ENCODE measurements at regions not wholly inside any gene's neighbourhood (a gene's known extent, or its start where the extent isn't known, plus 50 kb on each side); places are given as distances from the start of the nearest gene placed in this dataset.

GRCh38 chr1:234989479-234990327 is 138.9 kb downstream of the TOMM20 start:
- Mint-ChIP-seq H3K4me1 (peaks cover 80% of the 10 kb centered on the region), H3K4me3 (peak overlapping the region; percentile 20 to 42), H3K27ac (peak overlapping the region; percentile 81 to 87), H3K27me3 (no peaks in the 10 kb centered on the region), H3K9me3 (peaks cover 5 to 7% of the 10 kb centered on the region in 2 donors)
- ATAC-seq (peak; percentile 57), DNase-seq (peak; percentile 24 to 56)

- peak; percentile 81 for ATAC-seq
- peak overlapping the region in 1 of 2 donors; percentile 42 for H3K4me3 Mint-ChIP-seq
Measured at GRCh38 chr1:234989019-234989418, 139.6 kb downstream of the TOMM20 start.

GRCh38 chr1:234988536-234988935 is 140.1 kb downstream of the TOMM20 start:
- DNase-seq: no peak
- Mint-ChIP-seq H3K4me1 (peaks cover 82% of the 10 kb centered on the region), H3K27ac (peak overlapping the region; percentile 37 to 69)

More at GRCh38 chr1:234989019-234989418, 139.6 kb downstream of the TOMM20 start:
- peak; percentile 36 to 64 for DNase-seq
- H3K27ac Mint-ChIP-seq: peak overlapping the region; percentile 81 to 87
- no peaks in the 10 kb centered on the region for H3K27me3 Mint-ChIP-seq
- H3K9me3 Mint-ChIP-seq: peaks cover 5 to 11% of the 10 kb centered on the region in 2 donors
- H3K4me1 Mint-ChIP-seq: peaks cover 80% of the 10 kb centered on the region

GRCh38 chr1:234988155-234988517 is 140.5 kb downstream of the TOMM20 start:
- Mint-ChIP-seq H3K27ac (peak overlapping the region; percentile 37 to 87), H3K4me3 (peak overlapping the region in 1 of 2 donors; percentile 73), H3K9me3 (peaks cover 5 to 11% of the 10 kb centered on the region in 2 donors), H3K27me3 (no peaks in the 10 kb centered on the region), H3K4me1 (peaks cover 86% of the 10 kb centered on the region)
- ATAC-seq: no peak
- DNase-seq: no peak

More at GRCh38 chr1:234988536-234988935, 140.1 kb downstream of the TOMM20 start:
- Mint-ChIP-seq H3K4me3 (peak overlapping the region in 1 of 2 donors; percentile 73), H3K9me3 (peaks cover 5 to 11% of the 10 kb centered on the region in 2 donors), H3K27me3 (no peaks in the 10 kb centered on the region)
- no peak for ATAC-seq

- Mint-ChIP-seq H3K27me3 (no peaks in the 10 kb centered on the region), H3K27ac (peak overlapping the region; percentile 92 to 96), H3K9me3 (peaks cover 5 to 11% of the 10 kb centered on the region in 2 donors), H3K4me3 (peak overlapping the region; percentile 59 to 73), H3K4me1 (peaks cover 87% of the 10 kb centered on the region)
- peak; percentile 24 to 54 for DNase-seq
- ATAC-seq: peak; percentile 71
Measured at GRCh38 chr1:234987415-234988154, 141.1 kb downstream of the TOMM20 start.

- DNase-seq: no peak
- Mint-ChIP-seq H3K4me3 (peak overlapping the region; percentile 59 to 73), H3K27ac (peak overlapping the region; percentile 92 to 96), H3K27me3 (no peaks in the 10 kb centered on the region), H3K9me3 (peaks cover 5 to 11% of the 10 kb centered on the region in 2 donors), H3K4me1 (peaks cover 92% of the 10 kb centered on the region)
- no peak for ATAC-seq
Measured at GRCh38 chr1:234986750-234987414, 141.8 kb downstream of the TOMM20 start.

GRCh38 chr1:234985516-234986294 is 142.9 kb downstream of the TOMM20 start:
- Mint-ChIP-seq H3K9me3 (peaks cover 0 to 4% of the 10 kb centered on the region in 2 donors), H3K27me3 (no peaks in the 10 kb centered on the region), H3K4me1 (peaks cover 92% of the 10 kb centered on the region), H3K27ac (peak overlapping the region; percentile 12 to 69), H3K4me3 (no peak overlapping the region)
- DNase-seq (no peak), ATAC-seq (no peak)

- Mint-ChIP-seq H3K27ac (peak overlapping the region in 1 of 2 donors; percentile 13), H3K4me3 (no peak overlapping the region), H3K9me3 (peaks cover 0 to 4% of the 10 kb centered on the region in 2 donors), H3K4me1 (peaks cover 92% of the 10 kb centered on the region), H3K27me3 (no peaks in the 10 kb centered on the region)
- DNase-seq: no peak
- ATAC-seq: no peak
Measured at GRCh38 chr1:234985007-234985370, 143.6 kb downstream of the TOMM20 start.

- Mint-ChIP-seq H3K4me3 (no peak overlapping the region), H3K4me1 (peaks cover 92% of the 10 kb centered on the region), H3K27me3 (no peaks in the 10 kb centered on the region), H3K9me3 (peaks cover 0 to 4% of the 10 kb centered on the region in 2 donors), H3K27ac (peak overlapping the region in 1 of 2 donors; percentile 28)
- no peak for ATAC-seq
- DNase-seq: no peak
Measured at GRCh38 chr1:234983564-234984238, 144.9 kb downstream of the TOMM20 start.

- ATAC-seq (no peak), DNase-seq (no peak)
- Mint-ChIP-seq H3K4me3 (peak overlapping the region; percentile 83 to 86), H3K27ac (peak overlapping the region; percentile 90 to 98), H3K4me1 (peaks cover 92% of the 10 kb centered on the region), H3K9me3 (peaks cover 0 to 4% of the 10 kb centered on the region in 2 donors), H3K27me3 (no peaks in the 10 kb centered on the region)
Measured at GRCh38 chr1:234981758-234982157, 146.9 kb downstream of the TOMM20 start.

GRCh38 chr1:234980645-234981396 is 147.8 kb downstream of the TOMM20 start:
- peak overlapping the region; percentile 90 to 98 for H3K27ac Mint-ChIP-seq

GRCh38 chr1:234980291-234980644 is 148.4 kb downstream of the TOMM20 start:
- no peak for DNase-seq
- Mint-ChIP-seq H3K27me3 (no peaks in the 10 kb centered on the region), H3K9me3 (peaks cover 0 to 4% of the 10 kb centered on the region in 2 donors), H3K4me1 (peaks cover 95% of the 10 kb centered on the region), H3K4me3 (peak overlapping the region; percentile 83 to 86), H3K27ac (peak overlapping the region; percentile 90 to 98)
- ATAC-seq: peak; percentile 37

More at GRCh38 chr1:234980645-234981396, 147.8 kb downstream of the TOMM20 start:
- DNase-seq (peak; percentile 61 to 95), ATAC-seq (peak; percentile 87)
- H3K27me3 Mint-ChIP-seq: no peaks in the 10 kb centered on the region
- peaks cover 95% of the 10 kb centered on the region for H3K4me1 Mint-ChIP-seq
- H3K4me3 Mint-ChIP-seq: peak overlapping the region; percentile 83 to 86
- peaks cover 0 to 4% of the 10 kb centered on the region in 2 donors for H3K9me3 Mint-ChIP-seq

- Mint-ChIP-seq H3K27me3 (no peaks in the 10 kb centered on the region), H3K4me3 (peak overlapping the region; percentile 83 to 86), H3K27ac (peak overlapping the region; percentile 90 to 98), H3K9me3 (peaks cover 0 to 4% of the 10 kb centered on the region in 2 donors), H3K4me1 (peaks cover 95% of the 10 kb centered on the region)
- DNase-seq (no peak), ATAC-seq (no peak)
Measured at GRCh38 chr1:234979296-234980279, 149.0 kb downstream of the TOMM20 start.

All from stimulated activated naive CD8-positive, alpha-beta T cell treated with anti-CD3 and anti-CD28 coated beads, Interleukin-15, amount 100 ng/mL, for 72 hours (primary cell).